Upper lobe of right lung (tissue), 1 donor: ENCODE measurements at regions not wholly inside any gene's neighbourhood (a gene's known extent, or its start where the extent isn't known, plus 50 kb on each side); places are given as distances from the start of the nearest gene placed in this dataset.

Experiments
- ATAC-seq: fragments of 200-7000 bp; cut with Tn5 transposase; one replicate; pipeline ENCODE4 v1.9.1; 2020; ENCODE audit warnings: mild to moderate bottlenecking, moderate library complexity
- DNase-seq: peaks from one replicate; pipeline ENCODE4 v3.0.0-alpha.2; 2020
- H3K27ac ChIP-seq: fragments of 200-600 bp; one replicate; pipeline ENCODE4 v1.8.0; 2022
- H3K27me3 ChIP-seq: fragments of 200-600 bp; one replicate; pipeline ENCODE4 v1.8.0; 2022; ENCODE audit warnings: mild to moderate bottlenecking
- H3K36me3 ChIP-seq: fragments of 200-600 bp; one replicate; pipeline ENCODE4 v1.8.0; 2022
- H3K4me1 ChIP-seq: fragments of 200-600 bp; one replicate; pipeline ENCODE4 v1.8.0; 2022
- H3K4me3 ChIP-seq: fragments of 200-600 bp; one replicate; pipeline ENCODE4 v1.8.0; 2022; ENCODE audit warnings: mild to moderate bottlenecking
- H3K9me3 ChIP-seq: fragments of 200-600 bp; one replicate; pipeline ENCODE4 v1.8.0; 2022
- CTCF ChIP-seq: fragments of 200-600 bp; IDR thresholded peaks from one replicate; pipeline ENCODE4 v1.8.0; 2022; ENCODE audit warnings: antibody characterized with exemption
- intact Hi-C: fragments of 100-400 bp; cut with DNase I; formaldehyde crosslinking; loops from one replicate; pipeline ENCODE4 v1.11.0; 2022
- donor health status: DM: no; HTN: yes; CAD: no; lungs with severe emphysema.

- ATAC-seq: peak; percentile 49
- Histone ChIP-seq H3K27ac (peak overlapping the region; percentile 32), H3K4me1 (peaks cover 3% of the 10 kb centered on the region), H3K9me3 (no peaks in the 10 kb centered on the region), H3K27me3 (no peaks in the 10 kb centered on the region), H3K36me3 (no peaks in the 10 kb centered on the region), H3K4me3 (no peak overlapping the region)
- no peak for DNase-seq
- TF ChIP-seq CTCF: no peak
- intact Hi-C loops: no loop called here
Measured at GRCh38 chr13:40206241-40207000, 460.0 kb downstream of the FOXO1 start.

- no peak for ATAC-seq
- Histone ChIP-seq H3K9me3 (no peaks in the 10 kb centered on the region), H3K36me3 (no peaks in the 10 kb centered on the region), H3K4me3 (no peak overlapping the region), H3K27ac (peak overlapping the region; percentile 32), H3K4me1 (peaks cover 3% of the 10 kb centered on the region), H3K27me3 (no peaks in the 10 kb centered on the region)
- DNase-seq: no peak
- intact Hi-C loops: no loop called here
- TF ChIP-seq CTCF: no peak
Measured at GRCh38 chr13:40207001-40207478, 459.4 kb downstream of the FOXO1 start.

- Histone ChIP-seq H3K36me3 (no peaks in the 10 kb centered on the region), H3K27ac (no peak overlapping the region), H3K27me3 (no peaks in the 10 kb centered on the region), H3K4me1 (peaks cover 3% of the 10 kb centered on the region), H3K4me3 (no peak overlapping the region), H3K9me3 (no peaks in the 10 kb centered on the region)
- intact Hi-C loops: no loop called here
- ATAC-seq (no peak), DNase-seq (no peak)
- TF ChIP-seq CTCF: no peak
Measured at GRCh38 chr13:40208517-40208916, 457.9 kb downstream of the FOXO1 start.

GRCh38 chr13:40210865-40211585 is 455.4 kb downstream of the FOXO1 start:
- Histone ChIP-seq H3K27ac (no peak overlapping the region), H3K4me3 (no peak overlapping the region), H3K27me3 (no peaks in the 10 kb centered on the region), H3K4me1 (peaks cover 3% of the 10 kb centered on the region), H3K9me3 (no peaks in the 10 kb centered on the region), H3K36me3 (no peaks in the 10 kb centered on the region)
- DNase-seq: no peak
- intact Hi-C loops: no loop called here
- no peak for ATAC-seq
- TF ChIP-seq CTCF: no peak

GRCh38 chr13:40211586-40211968 is 454.9 kb downstream of the FOXO1 start:
- Histone ChIP-seq H3K27ac (no peak overlapping the region), H3K36me3 (no peaks in the 10 kb centered on the region), H3K4me3 (no peak overlapping the region), H3K4me1 (peaks cover 3% of the 10 kb centered on the region), H3K27me3 (no peaks in the 10 kb centered on the region), H3K9me3 (no peaks in the 10 kb centered on the region)
- ATAC-seq (no peak), DNase-seq (no peak)
- TF ChIP-seq CTCF: no peak
- intact Hi-C loops: no loop called here
